MV-4-11 (cell line): ENCODE measurements at regions not wholly inside any gene's neighbourhood (a gene's known extent, or its start where the extent isn't known, plus 50 kb on each side); places are given as distances from the start of the nearest gene placed in this dataset.
"Not testable (repeated sequence)": the region's sequence is repeated elsewhere in the genome, so short reads cannot be mapped to it uniquely, and the experiment has no call there.

Experiments used
- DNase-seq: peaks from one replicate; lab custom pipeline; 2025; lab: John Stamatoyannopoulos, UW

GRCh38 chr4:108458681-108459080 is 161.7 kb upstream of the RPL34 start:
- peak; percentile 80 for DNase-seq

- no peak for DNase-seq
These were observed 166.1 kb upstream of the RPL34 start for GRCh38 chr4:108454227-108454626.

- no peak for DNase-seq
These were observed 167.0 kb upstream of the RPL34 start for GRCh38 chr4:108453366-108453765.

- DNase-seq = no peak
These were observed 170.0 kb upstream of the RPL34 start for GRCh38 chr4:108450236-108450898.

GRCh38 chr4:108449129-108449528 is 171.2 kb upstream of the RPL34 start:
- DNase-seq = no peak

DNA sequence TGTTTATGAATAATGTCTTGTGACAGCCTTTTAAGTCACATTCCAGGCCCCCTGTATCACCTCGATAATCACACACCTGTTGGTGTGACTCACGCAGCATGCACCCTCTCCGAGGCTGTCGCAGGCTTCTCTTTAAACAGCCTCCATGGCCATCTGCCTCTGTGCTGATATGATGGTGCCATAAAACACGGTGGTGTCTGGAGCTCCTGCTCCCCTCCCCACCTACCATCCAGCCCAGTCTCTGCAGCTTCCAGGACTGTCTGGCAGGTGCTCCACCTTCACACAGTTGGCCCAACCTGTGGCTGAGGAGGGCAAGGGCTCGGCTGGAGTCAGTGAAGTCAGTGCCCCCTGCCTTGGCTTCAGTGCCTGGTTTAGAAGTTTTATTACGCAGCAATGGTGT is 173.8 kb upstream of the RPL34 start:
- DNase-seq = no peak

GRCh38 chr4:108445716-108446115 is 174.7 kb upstream of the RPL34 start:
- no peak for DNase-seq

- no peak for DNase-seq
These were observed 176.8 kb upstream of the RPL34 start for GRCh38 chr4:108443585-108443984.

GRCh38 chr4:108433832-108434231 is 186.5 kb upstream of the RPL34 start:
- DNase-seq = no peak

DNA sequence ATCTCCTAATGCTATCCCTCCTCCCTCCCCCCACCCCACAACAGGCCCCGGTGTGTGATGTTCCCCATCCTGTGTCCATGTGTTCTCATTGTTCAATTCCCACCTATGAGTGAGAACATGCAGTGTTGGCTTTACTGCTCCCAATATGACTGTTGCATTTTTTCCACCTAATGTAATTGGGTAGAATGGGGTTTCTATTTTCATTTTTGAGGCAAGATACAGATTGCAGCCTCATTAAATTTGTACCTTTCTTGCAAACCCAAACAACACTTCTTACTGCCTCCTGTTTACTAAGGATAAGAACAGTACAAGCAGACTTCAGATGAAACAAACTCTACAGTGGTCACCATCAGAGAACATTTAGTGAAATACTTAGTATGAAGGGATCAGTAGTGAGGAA is 187.0 kb upstream of the RPL34 start:
- DNase-seq = not testable (repeated sequence)

DNA sequence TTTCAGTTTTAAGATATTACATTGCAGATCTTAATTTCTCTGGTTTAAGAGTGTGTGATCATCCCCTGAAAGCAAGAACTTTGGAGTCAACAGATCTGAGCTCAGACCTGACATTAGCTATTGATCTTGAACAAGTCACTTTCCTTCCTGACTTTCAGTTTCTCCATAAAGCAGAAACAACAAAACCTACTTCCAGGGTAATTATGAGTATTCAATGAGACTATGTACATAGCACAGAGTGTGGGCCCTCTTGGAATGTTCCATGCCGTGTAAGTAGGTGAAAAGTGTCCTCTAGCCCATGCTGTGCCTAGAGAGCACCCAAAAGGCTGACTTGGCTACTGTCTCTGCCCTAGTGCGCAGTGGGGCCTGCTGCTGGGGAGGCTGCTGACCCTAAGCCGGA is 188.0 kb upstream of the RPL34 start:
- no peak for DNase-seq

- no peak for DNase-seq
These were observed 188.4 kb upstream of the RPL34 start for GRCh38 chr4:108431986-108432385.

GRCh38 chr4:108430921-108431320 is 189.5 kb upstream of the RPL34 start:
- DNase-seq = no peak

DNA sequence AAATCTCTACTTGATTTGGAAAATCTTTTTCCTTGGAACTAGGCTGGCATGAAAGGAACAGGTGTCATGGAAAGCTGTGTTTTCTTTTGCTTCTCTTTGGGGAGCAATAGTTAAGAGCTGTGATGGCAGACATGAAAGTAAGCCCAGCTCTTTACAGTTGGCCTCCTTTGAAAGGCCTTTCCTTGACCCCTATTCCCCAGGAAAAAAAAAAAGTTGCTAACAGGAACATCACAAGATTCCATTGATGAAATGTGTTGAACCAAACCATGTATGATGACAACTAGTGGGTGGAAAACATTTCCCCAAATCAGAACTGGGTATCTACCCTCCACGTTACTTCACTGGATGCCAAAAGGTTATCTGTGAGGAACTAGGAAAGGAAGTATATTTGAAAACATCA is 190.7 kb upstream of the RPL34 start:
- no peak for DNase-seq

GRCh38 chr4:108428923-108429322 is 191.5 kb upstream of the RPL34 start:
- DNase-seq = no peak

DNA sequence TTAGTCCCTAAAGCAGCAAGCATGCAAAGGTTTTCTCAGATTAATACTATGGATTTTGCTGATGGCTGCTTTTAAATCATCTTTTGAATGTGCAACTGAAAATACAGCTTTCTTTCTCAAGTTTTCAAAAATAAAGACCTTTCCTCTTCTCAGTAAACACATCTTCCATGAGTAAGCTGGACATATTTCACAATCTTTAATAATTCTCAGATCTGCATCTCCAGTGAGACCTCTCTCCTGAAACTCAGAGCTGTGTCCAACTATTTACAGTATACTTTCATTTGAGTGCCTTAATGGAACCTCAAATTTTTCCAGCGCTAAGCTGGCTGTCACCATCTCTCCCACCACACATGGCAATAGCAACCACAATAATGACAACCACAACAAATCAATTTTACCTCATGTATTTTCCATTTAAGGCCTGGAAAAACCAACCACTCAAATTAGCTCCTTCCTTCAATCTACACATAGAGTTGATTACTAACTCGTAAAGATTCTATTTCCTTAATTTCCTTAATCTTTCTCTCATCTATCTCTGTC is 192.4 kb upstream of the RPL34 start:
- no peak for DNase-seq

DNA sequence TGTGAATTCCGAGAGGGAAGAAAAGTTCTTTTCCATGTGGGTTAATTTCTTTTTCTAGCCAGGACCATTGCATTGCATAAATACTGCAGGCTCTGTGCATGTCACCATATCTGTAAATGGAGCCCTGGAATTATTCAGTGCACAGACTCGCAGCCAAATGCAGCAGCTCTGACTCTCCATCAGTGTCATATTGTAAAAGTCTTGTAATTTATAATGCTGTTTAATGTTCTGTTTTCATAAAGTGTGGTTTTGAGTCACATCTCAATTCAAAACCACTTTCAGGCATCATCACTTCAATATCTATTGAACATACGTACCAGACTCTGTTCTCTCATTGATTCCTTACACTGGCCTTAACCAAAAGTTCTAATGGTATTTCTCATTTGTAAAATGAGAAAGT is 193.9 kb upstream of the RPL34 start:
- DNase-seq = no peak

GRCh38 chr4:108425988-108426387 is 194.4 kb upstream of the RPL34 start:
- no peak for DNase-seq

DNA sequence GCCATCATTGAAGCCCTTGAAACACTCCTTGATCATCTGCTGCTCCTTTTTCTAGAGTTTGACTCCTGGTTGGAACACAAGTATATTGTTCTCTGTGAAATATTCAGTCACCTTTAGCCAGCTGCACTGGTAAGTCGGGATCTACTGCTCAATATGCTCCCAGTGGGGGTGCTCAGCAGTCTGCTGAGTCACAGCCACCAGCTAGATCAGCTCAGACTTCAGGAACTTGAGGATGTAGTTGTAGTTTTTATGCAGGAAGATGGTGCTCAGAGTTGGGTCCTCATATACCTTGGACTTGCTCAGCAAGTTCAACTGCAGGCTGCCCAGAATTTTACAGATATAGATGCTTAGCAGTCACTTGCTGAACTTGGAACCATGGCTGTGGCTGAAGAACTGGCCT is 202.5 kb upstream of the RPL34 start:
- no peak for DNase-seq

GRCh38 chr4:108416831-108417230 is 203.5 kb upstream of the RPL34 start:
- DNase-seq = no peak

DNA sequence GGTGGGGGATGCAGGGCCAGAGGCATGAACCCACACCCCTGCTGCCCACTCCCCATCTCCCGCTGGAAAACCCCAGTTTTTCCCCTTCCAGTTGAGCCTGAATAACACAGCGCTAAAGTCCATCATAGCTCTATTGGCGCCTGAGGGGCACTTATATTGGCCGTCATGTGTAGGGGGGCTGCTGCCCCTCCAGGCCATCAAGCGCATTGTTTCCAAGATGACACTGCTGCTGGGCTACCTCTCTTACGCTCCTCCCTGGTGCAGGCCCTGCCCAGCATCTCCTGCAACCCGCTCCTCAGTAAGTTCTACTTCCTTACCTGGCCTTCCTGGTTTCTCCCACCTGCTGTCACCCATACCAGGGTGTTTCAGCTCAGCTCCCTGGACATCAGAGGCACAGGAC is 205.0 kb upstream of the RPL34 start:
- no peak for DNase-seq

- DNase-seq = no peak
These were observed 208.5 kb upstream of the RPL34 start for GRCh38 chr4:108411836-108412235.

- DNase-seq = not testable (repeated sequence)
These were observed 210.7 kb upstream of the RPL34 start for GRCh38 chr4:108409691-108410090.

DNA sequence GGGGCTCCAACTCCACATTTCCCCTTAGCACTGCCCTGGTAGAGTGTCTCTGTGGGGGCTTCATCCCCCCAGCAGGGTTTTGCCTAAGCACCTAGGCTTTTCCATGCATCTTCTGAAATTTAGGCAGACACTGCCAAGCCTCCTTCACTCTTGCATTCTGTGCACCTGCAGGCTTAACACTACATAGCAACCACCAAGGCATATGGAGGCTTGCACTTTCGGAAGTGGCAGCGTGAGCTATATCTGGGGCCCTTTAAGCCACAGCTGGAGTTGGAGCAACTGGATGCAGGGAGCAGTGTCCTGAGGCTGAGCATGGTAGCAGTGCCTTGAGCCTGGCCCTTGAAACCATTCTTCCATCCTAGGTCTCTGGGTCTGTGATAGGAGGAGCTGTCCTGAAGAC is 214.8 kb upstream of the RPL34 start:
- no peak for DNase-seq
